Endothelial cell of hepatic sinusoid (primary cell): ENCODE measurements at regions not wholly inside any gene's neighbourhood (a gene's known extent, or its start where the extent isn't known, plus 50 kb on each side); places are given as distances from the start of the nearest gene placed in this dataset.

Experiments
- in situ Hi-C: cut with HindIII; loops from 2 replicates; pipeline ENCODE4 v1.10.0; 2017; ENCODE audit warnings: low sequenced_read_pairs

DNA sequence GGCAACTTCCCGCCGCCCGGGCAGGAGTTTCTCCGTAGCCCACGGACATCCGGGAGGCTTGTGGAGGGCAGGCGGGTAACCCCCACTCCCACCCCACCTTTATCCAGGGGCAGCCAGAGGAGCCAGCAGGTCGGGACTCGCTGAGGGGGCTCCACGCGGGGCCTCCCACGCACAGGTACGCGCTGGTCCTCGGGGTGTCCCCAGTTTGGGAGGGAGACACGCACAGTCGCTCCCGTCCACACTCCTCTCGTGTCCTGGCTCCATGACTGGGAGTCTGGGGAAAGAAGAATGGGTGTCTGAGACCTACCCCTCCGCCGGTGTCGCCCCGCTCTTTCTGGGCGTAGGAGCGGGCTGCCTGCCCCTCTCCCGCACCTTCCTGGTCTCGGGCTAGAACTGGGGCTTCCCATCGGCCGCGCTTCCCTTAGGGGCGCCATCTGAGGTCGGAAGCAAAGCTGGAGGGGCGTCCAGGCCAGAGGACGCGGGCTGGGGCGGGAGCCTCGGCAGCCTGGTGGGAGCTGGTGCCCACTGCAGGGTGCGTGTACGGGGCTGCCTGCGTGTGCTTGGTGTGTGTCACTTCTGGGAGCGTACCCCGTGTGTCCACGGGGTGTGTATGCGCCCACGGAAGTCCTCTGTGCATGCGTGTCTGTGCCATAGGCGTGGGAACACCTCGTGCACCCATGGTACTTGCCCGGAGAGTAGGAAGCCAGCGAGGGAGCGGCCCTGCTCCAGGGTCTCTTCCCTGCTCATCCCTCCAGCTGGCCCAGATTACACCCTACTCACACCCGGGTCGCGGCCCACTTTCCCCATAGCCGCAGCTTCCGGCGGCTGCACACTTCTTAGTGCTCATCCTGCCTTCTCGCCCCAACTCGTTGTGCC lies 73.0 kb upstream of the LEP start:
- in situ Hi-C loops, result no loop called here

DNA sequence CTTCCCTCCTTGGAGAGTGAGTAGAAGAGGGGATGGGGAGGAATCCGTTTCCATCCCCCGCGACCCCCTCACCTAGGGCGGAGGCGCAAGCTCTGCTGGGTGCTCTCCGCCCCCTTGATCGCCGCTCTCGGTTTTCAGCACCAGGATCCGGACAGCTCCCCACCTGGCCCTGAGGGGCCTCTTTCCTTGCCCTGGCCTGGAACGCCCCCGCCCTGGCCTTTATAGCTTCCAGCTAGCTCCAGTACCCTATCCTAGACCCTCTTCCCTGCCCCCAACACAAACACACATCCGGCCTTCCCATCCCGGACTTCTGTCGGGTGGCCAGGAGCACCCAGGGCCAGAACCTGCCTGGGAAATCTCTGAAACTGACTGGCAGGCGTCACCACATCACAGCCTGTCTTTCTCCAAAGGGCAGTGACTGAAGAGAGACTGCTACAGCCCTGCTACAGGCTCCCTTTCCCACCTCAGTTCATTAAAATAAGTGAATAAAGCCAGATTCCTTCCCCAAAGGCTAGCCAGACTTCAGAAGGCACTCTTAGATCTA lies 72.3 kb upstream of the LEP start:
- in situ Hi-C loops, result no loop called here

DNA sequence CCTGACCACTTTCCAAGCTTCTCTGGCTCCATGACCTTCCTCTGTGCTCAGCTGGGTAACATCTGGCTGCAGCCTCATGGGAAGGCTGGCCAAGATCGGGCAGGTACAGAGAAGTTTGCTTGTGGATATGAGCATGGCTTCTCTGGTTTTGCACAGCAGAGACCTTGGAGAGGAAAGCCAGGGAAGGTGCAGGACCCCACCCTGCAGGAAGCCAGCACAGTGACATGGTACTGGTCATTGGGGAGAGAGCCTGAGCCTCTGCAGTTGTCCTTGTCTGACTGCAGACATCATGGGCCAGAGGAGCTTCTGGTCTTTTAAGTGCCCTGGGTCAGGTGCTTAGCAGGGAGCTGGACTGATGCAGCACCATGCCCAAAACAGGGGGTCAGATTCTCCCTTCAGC lies 70.6 kb upstream of the LEP start:
- in situ Hi-C loops, result no loop called here

DNA sequence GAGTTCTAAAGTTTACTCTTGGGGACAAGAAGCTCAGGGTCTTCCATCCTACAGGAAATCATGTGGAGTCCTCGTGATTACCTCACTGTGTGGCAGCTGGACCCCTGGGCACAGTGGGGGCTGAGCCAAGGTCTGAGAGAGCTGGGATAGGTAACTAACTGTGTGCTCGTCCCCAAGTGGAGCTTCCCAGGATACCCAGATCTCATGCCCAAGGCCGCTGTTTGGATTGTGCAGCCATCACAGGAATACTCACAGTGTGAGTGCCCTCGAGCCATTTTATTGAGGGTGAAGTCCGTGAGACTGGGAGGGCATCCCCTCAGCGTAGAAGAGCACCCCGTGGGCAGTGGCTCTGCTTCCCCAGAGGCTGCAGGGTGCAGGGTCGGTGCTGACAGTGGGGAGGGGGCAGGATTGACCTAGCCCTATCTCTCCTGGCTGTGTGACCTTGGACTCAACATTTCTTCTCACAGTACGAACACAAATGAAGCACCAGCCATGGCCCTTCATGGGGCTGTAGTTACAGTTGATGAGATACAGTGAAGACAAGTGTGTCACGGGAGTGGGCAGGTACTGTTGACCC lies 69.6 kb upstream of the LEP start:
- in situ Hi-C loops, result no loop called here

DNA sequence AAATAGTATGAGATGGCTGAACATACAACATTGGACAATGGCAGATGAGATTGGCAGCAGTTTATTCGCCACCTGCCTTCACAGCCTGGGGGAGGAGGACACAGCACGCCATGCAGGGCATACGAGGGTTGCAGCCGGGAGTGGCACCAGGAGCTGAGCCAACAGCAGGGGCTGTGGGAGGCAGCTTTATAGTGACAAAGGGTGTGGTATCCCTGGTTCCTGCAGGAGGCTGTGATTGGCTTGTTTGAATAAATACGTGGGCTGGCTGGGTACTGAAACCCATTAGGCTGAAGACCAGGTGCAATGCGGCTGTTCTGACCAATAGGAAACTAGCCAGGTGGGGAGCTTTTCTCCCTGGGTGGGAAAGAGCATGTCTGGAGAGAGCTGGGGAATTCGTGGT lies 68.9 kb upstream of the LEP start:
- in situ Hi-C loops, result no loop called here

DNA sequence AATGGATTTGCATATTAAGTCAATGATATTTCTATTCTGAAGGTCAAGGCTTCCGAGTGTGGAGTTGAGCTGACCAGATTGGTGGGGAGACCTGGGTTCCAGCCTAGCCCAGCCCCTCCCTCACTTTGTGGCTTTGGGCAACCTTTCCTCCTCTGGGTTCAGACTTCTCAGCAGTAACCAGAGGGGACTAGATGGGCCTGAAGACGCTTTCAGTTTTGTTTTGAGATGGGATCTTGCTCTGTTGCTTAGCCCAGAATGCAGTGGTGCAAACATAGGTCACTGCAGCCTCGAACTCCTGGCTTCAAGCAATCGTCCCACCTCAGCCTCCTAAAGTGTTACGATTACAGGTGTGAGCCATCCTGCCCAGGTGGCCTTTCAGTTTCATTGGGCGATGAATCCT lies 68.1 kb upstream of the LEP start:
- in situ Hi-C loops, result no loop called here

DNA sequence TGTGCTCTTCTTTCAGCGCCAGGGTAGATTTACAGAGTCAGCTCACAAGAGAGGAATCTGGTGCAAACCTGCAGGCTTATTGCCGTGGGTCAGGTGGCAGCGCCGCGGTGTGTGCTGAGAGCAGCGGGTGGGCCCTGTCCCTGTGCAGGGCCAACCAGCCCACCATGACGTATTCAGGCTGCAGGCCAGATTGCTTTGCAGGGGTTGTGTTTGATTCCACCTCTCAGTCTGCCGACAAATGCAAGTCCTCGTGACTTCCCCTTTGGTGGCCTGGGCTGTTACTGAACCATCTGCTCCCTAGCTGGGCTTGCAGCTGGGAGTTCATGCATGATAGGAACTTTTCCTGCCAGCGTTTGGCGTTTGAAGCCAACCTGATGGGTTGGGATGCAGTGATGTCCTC lies 66.7 kb upstream of the LEP start:
- in situ Hi-C loops, result no loop called here

- in situ Hi-C loops, result no loop called here
These were observed 64.4 kb upstream of the LEP start for GRCh38 chr7:128176696-128177095.

DNA sequence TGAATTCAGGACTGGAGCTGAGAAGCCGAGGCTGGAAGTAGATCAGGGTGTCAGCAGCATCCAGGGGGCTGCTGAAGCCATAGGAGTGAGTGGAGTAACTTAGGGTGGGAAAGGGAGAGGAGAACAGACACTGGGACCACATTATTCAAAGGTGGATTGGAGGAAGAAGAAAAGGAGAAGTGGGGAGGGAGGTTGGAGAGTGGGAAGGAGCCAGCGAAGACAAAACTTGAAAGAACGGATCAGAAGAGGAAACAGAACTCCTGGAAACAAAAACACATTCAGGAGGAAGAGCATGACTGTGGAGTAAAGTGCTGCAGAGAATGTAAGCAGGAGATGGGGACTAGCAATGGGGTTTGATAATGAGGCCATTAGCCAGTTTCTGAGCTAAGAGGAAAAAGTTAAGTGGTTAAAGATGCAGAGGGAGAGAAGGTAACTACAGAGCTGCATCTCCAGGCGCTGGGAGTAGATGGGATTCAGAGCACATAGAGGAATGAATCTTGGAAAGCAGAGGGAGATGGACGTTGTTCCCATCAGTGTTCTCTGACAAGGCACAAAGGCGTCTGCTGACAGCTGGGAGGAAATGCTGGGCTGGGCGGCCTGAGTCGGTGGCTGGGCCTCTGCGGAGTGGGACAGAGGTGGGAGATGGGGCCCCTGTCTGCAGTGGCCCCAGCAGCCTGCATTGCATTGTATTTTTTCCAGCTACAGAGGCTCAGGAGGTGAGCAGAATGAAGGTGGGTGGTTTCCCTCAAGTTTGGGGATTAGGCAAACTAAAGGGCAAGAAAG lies 63.1 kb upstream of the LEP start:
- in situ Hi-C loops, result no loop called here

GRCh38 chr7:128178611-128179010 lies 62.5 kb upstream of the LEP start:
- in situ Hi-C loops, result no loop called here

DNA sequence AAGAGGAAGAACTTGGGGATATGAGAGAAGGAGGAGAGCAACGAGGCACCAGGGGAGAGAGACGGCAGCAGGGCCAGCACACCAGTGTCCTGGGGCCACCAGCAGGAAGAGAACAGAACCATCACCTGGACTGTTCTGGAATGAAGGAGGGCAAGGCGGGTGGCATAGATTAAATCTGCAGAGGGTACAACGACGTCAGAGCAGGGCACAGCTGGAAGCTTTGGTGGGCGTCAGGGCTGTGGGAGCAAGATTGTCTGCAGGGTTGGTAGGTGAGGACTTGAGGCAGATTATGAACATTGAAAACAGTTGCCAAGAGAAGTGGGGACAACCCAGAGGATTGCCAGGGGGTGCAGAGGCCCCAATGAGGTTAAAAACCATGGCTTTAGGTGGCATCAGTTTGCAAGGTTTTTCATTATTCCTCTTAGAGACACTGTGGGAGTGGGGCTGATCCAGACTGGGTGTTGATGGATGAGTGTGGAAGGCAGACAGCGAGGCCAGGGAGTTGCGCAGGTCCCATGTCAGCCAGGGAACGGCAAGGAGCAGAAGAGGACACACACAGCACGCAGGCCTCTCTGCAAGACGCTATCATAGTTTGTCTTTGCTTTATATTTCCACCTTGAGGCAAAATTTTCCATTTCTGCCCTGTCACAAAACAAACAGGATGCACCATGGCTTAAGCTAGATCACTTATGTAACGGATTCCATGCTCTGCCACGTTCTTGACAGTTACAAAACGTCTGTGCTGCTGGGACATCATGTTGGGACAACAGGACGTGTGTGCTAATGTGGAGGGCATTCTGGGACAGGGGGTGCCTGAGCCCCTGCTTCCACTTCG lies 52.5 kb upstream of the LEP start:
- in situ Hi-C loops, result loop anchor here (5.0 kb wide), 1 partner anchor 34 kb away; no protein-coding TSS in a partner anchor

DNA sequence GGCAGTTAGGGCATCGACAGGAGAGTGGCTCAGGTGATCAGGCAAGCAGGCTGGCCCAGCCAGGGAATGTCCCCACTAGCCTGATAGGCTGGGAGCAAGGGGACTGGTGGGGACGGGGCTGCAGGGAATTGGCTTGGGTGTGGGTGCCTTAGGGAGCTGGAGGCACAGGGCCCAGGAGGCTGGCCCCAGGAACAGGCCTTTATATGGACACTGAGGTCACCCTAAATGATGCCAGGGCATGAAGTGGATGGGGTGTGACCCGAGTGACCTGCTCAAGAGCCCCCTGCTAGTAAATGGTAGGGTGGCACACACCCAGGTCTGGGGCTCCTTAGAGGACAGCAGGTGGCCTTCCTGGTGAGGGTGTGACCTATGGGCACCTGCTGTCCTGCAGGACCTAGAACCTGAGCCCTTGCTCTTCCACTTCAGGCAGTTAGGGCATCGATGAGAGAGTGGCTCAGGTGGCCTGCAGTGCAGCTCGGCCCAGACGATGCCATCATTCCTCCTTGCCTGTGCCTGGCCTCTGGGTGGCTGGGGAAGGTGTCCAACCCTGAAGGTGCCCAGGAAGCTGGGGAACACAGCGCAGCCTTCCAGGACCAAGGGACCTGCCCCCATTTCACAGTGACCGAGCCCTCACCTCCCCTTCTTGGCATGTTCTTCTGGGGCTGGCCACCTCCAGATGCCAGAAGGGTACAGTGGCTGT lies 51.7 kb upstream of the LEP start:
- in situ Hi-C loops, result loop anchor here (5.0 kb wide), 1 partner anchor 33 kb away; no protein-coding TSS in a partner anchor

DNA sequence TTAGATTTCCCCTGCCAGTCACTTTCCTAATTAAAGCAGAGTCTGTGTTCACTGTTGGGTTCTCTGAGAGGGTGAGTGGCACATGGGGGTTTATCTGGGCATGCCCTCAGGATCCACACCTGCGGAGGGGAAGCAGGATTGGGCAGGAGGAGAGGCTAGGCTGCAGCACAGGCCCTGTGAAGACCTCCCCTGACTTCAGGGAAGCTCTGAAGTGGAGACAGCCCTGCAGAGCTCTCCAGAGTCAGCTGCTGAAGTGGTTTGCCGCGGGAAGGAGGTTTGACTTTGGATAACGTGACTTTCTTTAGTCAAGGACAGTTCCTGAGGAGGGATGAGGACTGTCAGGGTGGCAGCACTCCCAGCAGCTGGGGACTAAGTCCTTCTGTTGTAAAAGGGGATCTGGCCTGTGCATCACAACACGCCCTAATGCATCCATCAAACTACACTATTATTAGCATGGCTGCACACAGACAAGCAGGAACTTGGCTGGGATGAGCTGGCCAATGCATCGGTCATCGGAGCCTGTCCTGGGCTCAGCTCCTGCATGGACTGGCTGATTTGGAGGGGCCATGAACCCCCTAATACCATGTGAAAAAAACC lies 50.9 kb upstream of the LEP start:
- in situ Hi-C loops, result no loop called here

- in situ Hi-C loops, result no loop called here
These were observed 49.8 kb upstream of the LEP start for GRCh38 chr7:128191136-128191844.
